GM12878 (cell line): ENCODE measurements at regions not wholly inside any gene's neighbourhood (a gene's known extent, or its start where the extent isn't known, plus 50 kb on each side); places are given as distances from the start of the nearest gene placed in this dataset.

Source experiments
- ATAC-seq: fragments of 200-7000 bp; cut with Tn5 transposase; 3 replicates; pipeline ENCODE4 v1.9.1; 2020; ENCODE audit warnings: mild to moderate bottlenecking, moderate library complexity
- BruUV-seq: library from RNA; stranded (reverse); fragments of 400-500 nt; replicated peaks from 2 replicates; lab custom pipeline; 2021; lab: Mats Ljungman, UMichigan
- CTCF ChIA-PET: fragments of 300-600 bp; sonication (Branson Sonifier 250); formaldehyde crosslinking; extraction: SDS; loops from one replicate; lab custom pipeline; 2021; ENCODE audit warnings: inconsistent platforms; lab: Yijun Ruan, JAX
- POLR2A ChIA-PET: fragments of 350-600 bp; formaldehyde crosslinking; extraction: SDS; loops from one replicate; lab custom pipeline; 2021; ENCODE audit warnings: inconsistent platforms; lab: Charles Lee
- RAD21 ChIA-PET: fragments of 300-600 bp; sonication (Branson Sonifier 250); formaldehyde crosslinking; loops from one replicate; lab custom pipeline; 2023; ENCODE audit warnings: antibody characterized with exemption; ENCODE audit not compliant: unreplicated experiment; lab: Charles Lee
- SMC1A ChIA-PET: fragments of 300-600 bp; sonication (Branson Sonifier 250); formaldehyde crosslinking; loops from one replicate; lab custom pipeline; 2023; ENCODE audit not compliant: unreplicated experiment, uncharacterized antibody; lab: Charles Lee
- DNase-seq: peaks from one replicate; pipeline ENCODE4 v3.0.0-alpha.2; 2011; ENCODE audit warnings: low read depth, low spot score
- FAIRE-seq: peaks from 3 replicates; lab custom pipeline; 2011; peaks lifted over from hg19 to GRCh38; lab: Jason Lieb, UNC
- H2AFZ ChIP-seq: 2 replicates; pipeline ENCODE4 v1.6.0; 2011; ENCODE audit warnings: low read depth, low read length, control low read depth; ENCODE audit not compliant: control insufficient read depth
- H3K27ac ChIP-seq: 2 replicates; pipeline ENCODE4 v1.5.1; 2011; ENCODE audit warnings: control low read depth; ENCODE audit not compliant: control insufficient read depth, insufficient read depth
- H3K27me3 ChIP-seq, 2 experiments: replicated peaks in 1 of 2; 2 replicates each; pipeline versions ENCODE4 v1.6.0 to v1.6.1; 2011; ENCODE audit warnings: low read length in 1 of 2; ENCODE audit not compliant: control insufficient read depth in 2 of 2, insufficient read depth in 2 of 2
- H3K36me3 ChIP-seq, 2 experiments: 2 replicates each; pipeline ENCODE4 v1.5.1; 2011; ENCODE audit warnings: low read length in 1 of 2; ENCODE audit not compliant: control insufficient read depth in 2 of 2, insufficient read depth in 2 of 2
- H3K4me1 ChIP-seq: 2 replicates; pipeline ENCODE4 v1.6.1; 2011; ENCODE audit warnings: mild to moderate bottlenecking, low read length, moderate library complexity, mixed read lengths; ENCODE audit not compliant: control insufficient read depth, insufficient read depth
- H3K4me2 ChIP-seq: 2 replicates; pipeline ENCODE4 v1.6.0; 2011; ENCODE audit warnings: control low read depth; ENCODE audit not compliant: control insufficient read depth, insufficient read depth
- H3K4me3 ChIP-seq: fragments of 200-600 bp; sonication (generic); 2 replicates; pipeline ENCODE4 v1.5.1; 2016
- H3K79me2 ChIP-seq: 2 replicates; pipeline ENCODE4 v1.6.0; 2011; ENCODE audit warnings: low read length; ENCODE audit not compliant: control insufficient read depth, insufficient read depth
- H3K9ac ChIP-seq: 2 replicates; pipeline ENCODE4 v1.8.0; 2011; ENCODE audit warnings: low read length, control low read depth, mixed read lengths; ENCODE audit not compliant: control insufficient read depth, insufficient read depth
- H3K9me3 ChIP-seq: replicated peaks from 3 replicates; pipeline ENCODE4 v1.5.1; 2011; ENCODE audit warnings: mild to moderate bottlenecking, low read length; ENCODE audit not compliant: control insufficient read depth, insufficient read depth
- H4K20me1 ChIP-seq: 2 replicates; pipeline ENCODE4 v1.6.0; 2011; ENCODE audit not compliant: control insufficient read depth, insufficient read depth
- BRCA1 ChIP-seq: IDR thresholded peaks from 2 replicates; pipeline ENCODE4 v1.6.1; 2011; ENCODE audit warnings: low read depth, low read length, improper control_type of control experiment
- EED ChIP-seq: sonication (generic); IDR thresholded peaks from 2 replicates; pipeline ENCODE4 v1.6.1; 2016; ENCODE audit warnings: antibody characterized with exemption, low read depth
- EGR1 ChIP-seq, 2 experiments: IDR thresholded peaks; 1 replicate in 1 of 2; 2 replicates in 1 of 2; pipeline ENCODE4 v1.6.1; 2011 to 2012; ENCODE audit warnings: low read depth in 2 of 2, low read length in 2 of 2, borderline replicate concordance in 1 of 2, mild to moderate bottlenecking in 1 of 2, moderate library complexity in 1 of 2
- FOXK2 ChIP-seq: fragments of 450-650 bp; IDR thresholded peaks from 2 replicates; pipeline ENCODE4 v1.6.1; 2017; ENCODE audit warnings: mild to moderate bottlenecking, moderate library complexity
- GABPA ChIP-seq: IDR thresholded peaks from 2 replicates; pipeline ENCODE4 v1.6.1; 2014; ENCODE audit warnings: antibody characterized with exemption, low read depth, mild to moderate bottlenecking, inconsistent platforms
- RBBP5 ChIP-seq: fragments of 200-600 bp; sonication (generic); conservative IDR thresholded peaks from 2 replicates; pipeline ENCODE4 v1.6.1; 2016
- STAT3 ChIP-seq: IDR thresholded peaks from 2 replicates; pipeline ENCODE4 v1.6.1; 2011; ENCODE audit warnings: low read depth, low read length, improper control_type of control experiment
- TARDBP ChIP-seq: IDR thresholded peaks from 2 replicates; pipeline ENCODE4 v1.6.1; 2016; ENCODE audit warnings: borderline replicate concordance
- TCF7 ChIP-seq: IDR thresholded peaks from 2 replicates; pipeline ENCODE4 v1.6.1; 2014; ENCODE audit warnings: antibody characterized with exemption, borderline replicate concordance
- ZZZ3 ChIP-seq: IDR thresholded peaks from 2 replicates; pipeline ENCODE4 v1.6.1; 2011; ENCODE audit warnings: low read depth; ENCODE audit not compliant: control insufficient read depth, insufficient read length
- WGBS: methylation state at CpG from one replicate; pipeline ENCODE4 v1.1.6; 2016; ENCODE audit warnings: low lambda C conversion rate; ENCODE audit not compliant: insufficient replicate concordance, insufficient coverage; ENCODE audit errors: missing lambda C conversion rate; 5-methylcytosine and 5-hydroxymethylcytosine counted together
- in situ Hi-C: fragments of 300-500 bp; cut with MboI; formaldehyde crosslinking; loops from 9 replicates; pipeline ENCODE4 v1.14.3; 2018; ENCODE audit warnings: mixed read lengths
- intact Hi-C: fragments of 100-400 bp; cut with micrococcal nuclease; formaldehyde crosslinking; loops from one replicate; pipeline ENCODE4 v1.14.2; 2022; ENCODE audit not compliant: unreplicated experiment
- TF ChIP-seq, protein P1 (sequence below): fragments of 450-650 bp; IDR thresholded peaks from 2 replicates; pipeline ENCODE4 v1.6.1; 2017; ENCODE audit warnings: mild to moderate bottlenecking, low read depth, inconsistent platforms; ENCODE audit not compliant: poor library complexity, severe bottlenecking
- TF ChIP-seq, protein P2 (sequence below): fragments of 450-650 bp; IDR thresholded peaks from 2 replicates; pipeline ENCODE4 v1.6.1; 2017; ENCODE audit warnings: low read depth, mild to moderate bottlenecking, moderate library complexity
- TF ChIP-seq, protein P3 (sequence below): fragments of 450-650 bp; IDR thresholded peaks from 2 replicates; pipeline ENCODE4 v1.6.1; 2016; ENCODE audit warnings: mild to moderate bottlenecking

DNA sequence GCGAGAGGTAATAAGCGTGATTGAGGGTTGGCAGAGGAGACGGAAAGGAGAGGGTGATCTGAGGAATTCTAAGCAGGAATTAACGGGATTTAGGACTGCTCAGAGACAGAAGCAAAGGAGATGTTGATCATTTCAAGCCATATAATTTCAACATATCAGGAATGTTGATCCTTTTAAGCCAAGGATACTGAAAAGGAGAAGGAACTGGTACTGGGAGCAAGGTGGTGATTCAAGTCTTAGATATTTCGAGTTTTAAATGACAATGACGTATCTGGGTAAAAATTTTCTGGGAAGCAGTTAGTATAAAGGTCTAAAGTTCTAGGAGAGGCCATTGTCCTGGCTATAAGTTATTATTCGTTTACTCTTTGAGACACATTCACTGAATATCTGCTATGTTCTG lies 91.3 kb upstream of the OGFRL1 start:
- no peak for DNase-seq
- no peak overlapping the region for H3K27ac ChIP-seq
- no peaks in the 10 kb centered on the region for H3K36me3 ChIP-seq
- ChIA-PET RAD21 (no interaction called here), POLR2A (no interaction called here), CTCF (no interaction called here), SMC1A (no interaction called here)
- in situ Hi-C loops (no loop called here), intact Hi-C loops (no loop called here)
- no peaks in the 10 kb centered on the region for H3K79me2 ChIP-seq
- no peak overlapping the region for H3K9ac ChIP-seq
- no peaks in the 10 kb centered on the region; the same call in 2 of the 3 replicates for H3K9me3 ChIP-seq
- H3K4me1 ChIP-seq, result no peaks in the 10 kb centered on the region
- TF ChIP-seq TARDBP (no peak), RBBP5 (no peak), EED (no peak), FOXK2 (no peak), GABPA (no peak), TCF7 (no peak)
- TF ChIP-seq, protein P1, sequence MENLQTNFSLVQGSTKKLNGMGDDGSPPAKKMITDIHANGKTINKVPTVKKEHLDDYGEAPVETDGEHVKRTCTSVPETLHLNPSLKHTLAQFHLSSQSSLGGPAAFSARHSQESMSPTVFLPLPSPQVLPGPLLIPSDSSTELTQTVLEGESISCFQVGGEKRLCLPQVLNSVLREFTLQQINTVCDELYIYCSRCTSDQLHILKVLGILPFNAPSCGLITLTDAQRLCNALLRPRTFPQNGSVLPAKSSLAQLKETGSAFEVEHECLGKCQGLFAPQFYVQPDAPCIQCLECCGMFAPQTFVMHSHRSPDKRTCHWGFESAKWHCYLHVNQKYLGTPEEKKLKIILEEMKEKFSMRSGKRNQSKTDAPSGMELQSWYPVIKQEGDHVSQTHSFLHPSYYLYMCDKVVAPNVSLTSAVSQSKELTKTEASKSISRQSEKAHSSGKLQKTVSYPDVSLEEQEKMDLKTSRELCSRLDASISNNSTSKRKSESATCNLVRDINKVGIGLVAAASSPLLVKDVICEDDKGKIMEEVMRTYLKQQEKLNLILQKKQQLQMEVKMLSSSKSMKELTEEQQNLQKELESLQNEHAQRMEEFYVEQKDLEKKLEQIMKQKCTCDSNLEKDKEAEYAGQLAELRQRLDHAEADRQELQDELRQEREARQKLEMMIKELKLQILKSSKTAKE, result no peak
- no peak for ATAC-seq
- H4K20me1 ChIP-seq, result no peaks in the 10 kb centered on the region
- no peak for FAIRE-seq
- no peaks in the 10 kb centered on the region for H3K27me3 ChIP-seq
- WGBS, result 37% methylated on average over 7 of the region's 7 CpGs
- no peak overlapping the region for H2AFZ ChIP-seq
- no TSS peak for BruUV-seq
- H3K4me3 ChIP-seq, result no peak overlapping the region
- H3K4me2 ChIP-seq, result no peak overlapping the region

DNA sequence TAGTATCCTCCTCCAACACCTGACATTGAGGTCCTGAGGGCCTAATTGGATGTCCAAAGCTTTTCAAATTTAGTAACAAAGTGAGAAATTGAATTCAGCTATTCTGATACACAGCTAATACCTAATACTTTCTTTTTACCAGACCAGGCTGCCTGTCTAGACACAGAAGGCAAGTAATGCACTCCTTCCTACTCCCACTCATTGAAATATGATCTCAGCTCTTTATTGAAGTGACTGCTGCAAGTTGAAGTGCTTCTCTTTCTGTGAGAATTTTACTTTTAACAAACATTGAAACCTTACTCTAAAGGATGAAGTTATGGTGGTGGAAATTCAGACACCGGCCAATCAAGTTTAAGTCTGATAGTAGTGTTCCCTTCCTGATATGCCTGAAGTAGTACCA lies 90.8 kb upstream of the OGFRL1 start:
- no peak for ATAC-seq
- ChIA-PET CTCF (no interaction called here), SMC1A (no interaction called here), POLR2A (no interaction called here), RAD21 (no interaction called here)
- Histone ChIP-seq H2AFZ (no peak overlapping the region), H3K4me1 (no peaks in the 10 kb centered on the region), H3K9ac (no peak overlapping the region), H3K4me2 (no peak overlapping the region), H3K36me3 (no peaks in the 10 kb centered on the region), H3K9me3 (no peaks in the 10 kb centered on the region; the same call in 2 of the 3 replicates), H3K27me3 (no peaks in the 10 kb centered on the region), H3K79me2 (no peaks in the 10 kb centered on the region), H3K27ac (no peak overlapping the region), H3K4me3 (no peak overlapping the region), H4K20me1 (no peaks in the 10 kb centered on the region)
- intact Hi-C loops (no loop called here), in situ Hi-C loops (no loop called here)
- no peak for DNase-seq
- BruUV-seq, result no TSS peak
- 43% methylated on average over 1 of the region's 1 CpG for WGBS
- no peak for FAIRE-seq
- no peak for TF ChIP-seq BRCA1
- TF ChIP-seq, protein P2, sequence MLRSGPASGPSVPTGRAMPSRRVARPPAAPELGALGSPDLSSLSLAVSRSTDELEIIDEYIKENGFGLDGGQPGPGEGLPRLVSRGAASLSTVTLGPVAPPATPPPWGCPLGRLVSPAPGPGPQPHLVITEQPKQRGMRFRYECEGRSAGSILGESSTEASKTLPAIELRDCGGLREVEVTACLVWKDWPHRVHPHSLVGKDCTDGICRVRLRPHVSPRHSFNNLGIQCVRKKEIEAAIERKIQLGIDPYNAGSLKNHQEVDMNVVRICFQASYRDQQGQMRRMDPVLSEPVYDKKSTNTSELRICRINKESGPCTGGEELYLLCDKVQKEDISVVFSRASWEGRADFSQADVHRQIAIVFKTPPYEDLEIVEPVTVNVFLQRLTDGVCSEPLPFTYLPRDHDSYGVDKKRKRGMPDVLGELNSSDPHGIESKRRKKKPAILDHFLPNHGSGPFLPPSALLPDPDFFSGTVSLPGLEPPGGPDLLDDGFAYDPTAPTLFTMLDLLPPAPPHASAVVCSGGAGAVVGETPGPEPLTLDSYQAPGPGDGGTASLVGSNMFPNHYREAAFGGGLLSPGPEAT, result no peak
- TF ChIP-seq STAT3, result no peak
- TF ChIP-seq, protein P3, sequence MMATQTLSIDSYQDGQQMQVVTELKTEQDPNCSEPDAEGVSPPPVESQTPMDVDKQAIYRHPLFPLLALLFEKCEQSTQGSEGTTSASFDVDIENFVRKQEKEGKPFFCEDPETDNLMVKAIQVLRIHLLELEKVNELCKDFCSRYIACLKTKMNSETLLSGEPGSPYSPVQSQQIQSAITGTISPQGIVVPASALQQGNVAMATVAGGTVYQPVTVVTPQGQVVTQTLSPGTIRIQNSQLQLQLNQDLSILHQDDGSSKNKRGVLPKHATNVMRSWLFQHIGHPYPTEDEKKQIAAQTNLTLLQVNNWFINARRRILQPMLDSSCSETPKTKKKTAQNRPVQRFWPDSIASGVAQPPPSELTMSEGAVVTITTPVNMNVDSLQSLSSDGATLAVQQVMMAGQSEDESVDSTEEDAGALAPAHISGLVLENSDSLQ, result no peak
- TF ChIP-seq EGR1 (IDR thresholded peaks at IDR 0.05; ENCODE audit: borderline replicate concordance in 1 of 2, low read depth in 2 of 2, low read length in 2 of 2), result no peak
- TF ChIP-seq ZZZ3, result no peak
